ENCODE measurements at regions not wholly inside any gene's neighbourhood (a gene's known extent, or its start where the extent isn't known, plus 50 kb on each side); places are given as distances from the start of the nearest gene placed in this dataset.

- TF ChIP-seq CTCF (IDR thresholded peaks at IDR 0.05) = no peak
- no peak for TF ChIP-seq EZH2 (IDR thresholded peaks at IDR 0.05; ENCODE audit: borderline replicate concordance, insufficient read depth, low read depth, low read length, poor library complexity, severe bottlenecking)
These were observed 57.2 kb upstream of the MAML3 start for GRCh38 chr4:140211161-140211560.

All from B cell (primary cell).